Prostate gland (tissue), 2 donors: ENCODE measurements at regions not wholly inside any gene's neighbourhood (a gene's known extent, or its start where the extent isn't known, plus 50 kb on each side); places are given as distances from the start of the nearest gene placed in this dataset.

Experiments used
- POLR2A ChIP-seq: fragments of 450-650 bp; IDR thresholded peaks from one replicate; pipeline ENCODE4 v1.6.1; 2016; ENCODE audit warnings: antibody characterized with exemption, mild to moderate bottlenecking
- POLR2AphosphoS5 ChIP-seq: sonication (generic); formaldehyde crosslinking; IDR thresholded peaks from one replicate; pipeline ENCODE4 v1.6.1; 2017; ENCODE audit warnings: antibody characterized with exemption
- TF ChIP-seq, protein P1 (sequence below), 4 experiments: fragments of 200-600 bp in 2 of 4; fragments of 450-650 bp in 2 of 4; sonication (generic) in 2 of 4; IDR thresholded peaks; 1 replicate in 3 of 4; 2 replicates in 1 of 4; pipeline ENCODE4 v1.5.1; 2016 to 2019; ENCODE audit warnings: antibody characterized with exemption in 4 of 4, mild to moderate bottlenecking in 2 of 4, moderate library complexity in 2 of 4

DNA sequence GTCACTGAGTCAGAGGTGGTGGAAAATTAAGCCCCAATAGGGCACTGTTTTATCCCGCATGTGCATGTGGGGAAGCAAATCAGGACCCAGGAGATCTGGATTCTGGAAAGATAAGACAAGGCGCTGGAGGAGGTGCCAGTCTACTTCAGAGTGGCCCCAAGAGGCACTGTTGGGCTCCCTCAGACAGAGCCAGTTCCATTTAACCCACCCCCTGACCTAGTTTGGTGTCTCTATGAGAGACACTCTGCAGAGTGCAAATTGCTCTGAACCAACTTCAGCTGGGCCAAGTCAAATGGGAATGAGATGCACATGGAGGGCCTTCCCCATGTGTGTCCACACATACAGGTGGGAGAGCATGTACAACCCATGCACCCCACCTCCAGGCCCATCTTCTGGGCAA lies 71.1 kb upstream of the MED9 start:
- TF ChIP-seq POLR2A (no peak), POLR2AphosphoS5 (no peak)
- TF ChIP-seq, protein P1, sequence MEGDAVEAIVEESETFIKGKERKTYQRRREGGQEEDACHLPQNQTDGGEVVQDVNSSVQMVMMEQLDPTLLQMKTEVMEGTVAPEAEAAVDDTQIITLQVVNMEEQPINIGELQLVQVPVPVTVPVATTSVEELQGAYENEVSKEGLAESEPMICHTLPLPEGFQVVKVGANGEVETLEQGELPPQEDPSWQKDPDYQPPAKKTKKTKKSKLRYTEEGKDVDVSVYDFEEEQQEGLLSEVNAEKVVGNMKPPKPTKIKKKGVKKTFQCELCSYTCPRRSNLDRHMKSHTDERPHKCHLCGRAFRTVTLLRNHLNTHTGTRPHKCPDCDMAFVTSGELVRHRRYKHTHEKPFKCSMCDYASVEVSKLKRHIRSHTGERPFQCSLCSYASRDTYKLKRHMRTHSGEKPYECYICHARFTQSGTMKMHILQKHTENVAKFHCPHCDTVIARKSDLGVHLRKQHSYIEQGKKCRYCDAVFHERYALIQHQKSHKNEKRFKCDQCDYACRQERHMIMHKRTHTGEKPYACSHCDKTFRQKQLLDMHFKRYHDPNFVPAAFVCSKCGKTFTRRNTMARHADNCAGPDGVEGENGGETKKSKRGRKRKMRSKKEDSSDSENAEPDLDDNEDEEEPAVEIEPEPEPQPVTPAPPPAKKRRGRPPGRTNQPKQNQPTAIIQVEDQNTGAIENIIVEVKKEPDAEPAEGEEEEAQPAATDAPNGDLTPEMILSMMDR (IDR thresholded peaks at IDR 0.05): no peak
